K562 (cell line): ENCODE measurements at regions not wholly inside any gene's neighbourhood (a gene's known extent, or its start where the extent isn't known, plus 50 kb on each side); places are given as distances from the start of the nearest gene placed in this dataset.

Experiments used
- ATAC-seq: fragments of 200-7000 bp; cut with Tn5 transposase; 3 replicates; pipeline ENCODE4 v1.9.1; 2020; ENCODE audit warnings: moderate library complexity
- BruUV-seq: library from RNA; stranded (reverse); fragments of 400-500 nt; replicated peaks from 2 replicates; lab custom pipeline; 2021; lab: Mats Ljungman, UMichigan
- CTCF ChIA-PET: fragments of 300-600 bp; formaldehyde crosslinking; extraction: SDS; loops from one replicate; lab custom pipeline; 2021; ENCODE audit warnings: low intra/inter-chr PET ratio; lab: Yijun Ruan, JAX
- POLR2A ChIA-PET: fragments of 300-600, 350-650 bp; sonication (Branson Sonifier 250); formaldehyde crosslinking; extraction: SDS; loops from one replicate; lab custom pipeline; 2021; ENCODE audit warnings: antibody characterized with exemption, inconsistent platforms; lab: Yijun Ruan, JAX
- DNase-seq, 4 experiments: peaks; one replicate each; pipeline versions ENCODE4 v3.0.0 to v3.0.0-alpha.2; 2011 to 2018; ENCODE audit warnings: low spot score in 3 of 4, mixed read lengths in 3 of 4; ENCODE audit errors: extremely low read depth in 1 of 4
- FAIRE-seq: peaks from 2 replicates; lab custom pipeline; 2011; peaks lifted over from hg19 to GRCh38; lab: Jason Lieb, UNC
- H2AFZ ChIP-seq: 2 replicates; pipeline ENCODE4 v1.6.0; 2011; ENCODE audit warnings: low read depth, low read length, control low read depth, inconsistent platforms
- H3K27ac ChIP-seq: fragments of 200-600 bp; 3 replicates; pipeline ENCODE4 v1.8.0; 2011; ENCODE audit warnings: low read depth, mild to moderate bottlenecking, control low read depth, inconsistent platforms, low read length, moderate library complexity, mixed read lengths; ENCODE audit errors: extremely low read depth
- H3K27me3 ChIP-seq, 2 experiments: fragments of 300-600 bp in 1 of 2; 2 replicates in 1 of 2; 3 replicates in 1 of 2; pipeline versions ENCODE4 v1.6.0 to v1.8.0; 2011; ENCODE audit warnings: inconsistent platforms in 2 of 2, low read length in 2 of 2, mild to moderate bottlenecking in 1 of 2, mixed read lengths in 1 of 2, moderate library complexity in 1 of 2; ENCODE audit not compliant: control insufficient read depth in 2 of 2, insufficient read depth in 2 of 2
- H3K36me3 ChIP-seq: fragments of 300-600 bp; 3 replicates; pipeline ENCODE4 v1.8.0; 2011; ENCODE audit warnings: mild to moderate bottlenecking, low read length, inconsistent platforms; ENCODE audit not compliant: control insufficient read depth, insufficient read depth
- H3K4me1 ChIP-seq, 2 experiments: fragments of 200-600 bp in 1 of 2; replicated peaks in 1 of 2; 2 replicates in 1 of 2; 3 replicates in 1 of 2; pipeline versions ENCODE4 v1.5.1 to v1.8.0; 2011; ENCODE audit warnings: inconsistent platforms in 2 of 2, low read length in 2 of 2, mild to moderate bottlenecking in 1 of 2, mixed read lengths in 1 of 2, moderate library complexity in 1 of 2; ENCODE audit not compliant: control insufficient read depth in 2 of 2, insufficient read depth in 2 of 2
- H3K4me2 ChIP-seq: 2 replicates; pipeline ENCODE4 v1.6.1; 2011; ENCODE audit warnings: low read length, control low read depth, inconsistent platforms, mixed read lengths; ENCODE audit not compliant: insufficient read depth
- H3K4me3 ChIP-seq: fragments of 200-600 bp; sonication (generic), shearing (Covaris generic); 2 replicates; pipeline ENCODE4 v1.5.1; 2016; ENCODE audit warnings: control low read depth, inconsistent platforms
- H3K79me2 ChIP-seq: fragments of 200-600 bp; 3 replicates; pipeline ENCODE4 v1.8.0; 2011; ENCODE audit warnings: low read length, inconsistent platforms; ENCODE audit not compliant: control insufficient read depth, insufficient read depth
- H3K9ac ChIP-seq, 2 experiments: 2 replicates each; pipeline versions ENCODE4 v1.6.0 to v1.6.1; 2011; ENCODE audit warnings: low read depth in 2 of 2, low read length in 2 of 2, control low read depth in 1 of 2, inconsistent platforms in 1 of 2, mild to moderate bottlenecking in 1 of 2, mixed read lengths in 1 of 2; ENCODE audit not compliant: insufficient read depth in 1 of 2
- H3K9me1 ChIP-seq: one replicate; pipeline ENCODE4 v1.6.0; 2011; ENCODE audit warnings: inconsistent platforms, mild to moderate bottlenecking, low read length, moderate library complexity; ENCODE audit not compliant: control insufficient read depth, insufficient read depth
- H3K9me3 ChIP-seq: replicated peaks from 2 replicates; pipeline ENCODE4 v1.5.1; 2011; ENCODE audit warnings: low read depth, low read length, inconsistent platforms; ENCODE audit not compliant: control insufficient read depth, insufficient read depth
- H4K20me1 ChIP-seq: replicated peaks from 2 replicates; pipeline ENCODE4 v1.6.1; 2011; ENCODE audit warnings: low read length, inconsistent platforms, mixed read lengths; ENCODE audit not compliant: control insufficient read depth, insufficient read depth
- CSDE1 ChIP-seq, 2 experiments: fragments of 450-650 bp; IDR thresholded peaks; 2 replicates each; pipeline ENCODE4 v1.6.1; 2016; ENCODE audit warnings: mild to moderate bottlenecking in 1 of 2
- DIDO1 ChIP-seq: fragments of 450-650 bp; IDR thresholded peaks from 2 replicates; pipeline ENCODE4 v1.6.1; 2016; ENCODE audit warnings: low read depth, missing biosample characterization, missing genetic modification characterization
- LARP7 ChIP-seq: fragments of 450-650 bp; IDR thresholded peaks from 2 replicates; pipeline ENCODE4 v1.6.1; 2016
- MAFG ChIP-seq: fragments of 450-650 bp; conservative IDR thresholded peaks from 2 replicates; pipeline ENCODE4 v1.6.1; 2016; ENCODE audit warnings: missing genetic modification characterization, missing compliant biosample characterization
- NCOR1 ChIP-seq: fragments of 450-650 bp; IDR thresholded peaks from 2 replicates; pipeline ENCODE4 v1.6.1; 2016; ENCODE audit warnings: mild to moderate bottlenecking, moderate library complexity
- NR1H2 ChIP-seq: sonication (generic); formaldehyde crosslinking; IDR thresholded peaks from 2 replicates; pipeline ENCODE4 v1.4.0; 2020; ENCODE audit warnings: mild to moderate bottlenecking, missing genetic modification reagents
- NR2C1 ChIP-seq, 2 experiments: fragments of 450-650 bp; IDR thresholded peaks; 2 replicates each; pipeline ENCODE4 v1.6.1; 2017; ENCODE audit warnings: mild to moderate bottlenecking in 2 of 2, antibody characterized with exemption in 1 of 2, inconsistent platforms in 1 of 2, missing compliant biosample characterization in 1 of 2, missing genetic modification characterization in 1 of 2
- NR2C2 ChIP-seq, 2 experiments: fragments of 200-800 bp in 1 of 2; sonication (Bioruptor generic) in 1 of 2; sonication (generic) in 1 of 2; formaldehyde crosslinking in 1 of 2; IDR thresholded peaks; 2 replicates each; pipeline versions ENCODE4 v1.6.1 to v1.8.0; 2016 to 2022; ENCODE audit warnings: mild to moderate bottlenecking in 1 of 2, missing compliant biosample characterization in 1 of 2, missing genetic modification characterization in 1 of 2, missing genetic modification reagents in 1 of 2
- ZKSCAN8 ChIP-seq: fragments of 200-800 bp; sonication (Bioruptor generic); IDR thresholded peaks from 2 replicates; pipeline ENCODE4 v1.6.1; 2016; ENCODE audit warnings: missing genetic modification characterization, missing compliant biosample characterization
- ZNF277 ChIP-seq: fragments of 250-450 bp; sonication (Bioruptor Pico); IDR thresholded peaks from 2 replicates; pipeline ENCODE4 v1.8.0; 2022; ENCODE audit warnings: inconsistent platforms, mild to moderate bottlenecking, moderate library complexity, borderline replicate concordance
- ZNF511 ChIP-seq: sonication (generic); formaldehyde crosslinking; IDR thresholded peaks from 2 replicates; pipeline ENCODE4 v1.8.0; 2022; ENCODE audit warnings: mild to moderate bottlenecking, missing genetic modification reagents
- ZNF551 ChIP-seq: fragments of 250-450 bp; sonication (Bioruptor Pico); IDR thresholded peaks from 2 replicates; pipeline ENCODE4 v1.5.0; 2021; ENCODE audit warnings: mild to moderate bottlenecking, moderate library complexity
- ZSCAN32 ChIP-seq: fragments of 450-650 bp; formaldehyde crosslinking; IDR thresholded peaks from 2 replicates; pipeline ENCODE4 v1.4.0; 2020; ENCODE audit warnings: mild to moderate bottlenecking, moderate library complexity
- WGBS: fragments of 100-300 bp; shearing (Covaris generic); methylation state at CpG from one replicate; pipeline ENCODE4 v1.1.6; 2016; ENCODE audit warnings: low coverage, mixed read lengths; ENCODE audit not compliant: insufficient coverage; ENCODE audit errors: missing lambda C conversion rate; 5-methylcytosine and 5-hydroxymethylcytosine counted together
- in situ Hi-C: fragments of 300-500 bp; cut with MboI; formaldehyde crosslinking; loops from 4 replicates; pipeline ENCODE4 v1.15.0; 2018; ENCODE audit warnings: inconsistent platforms, mixed read lengths
- intact Hi-C: fragments of 100-400 bp; cut with micrococcal nuclease; formaldehyde crosslinking; loops from 2 replicates; pipeline ENCODE4 v1.14.2; 2022
- TF ChIP-seq, protein P1 (sequence below): sonication (generic); formaldehyde crosslinking; IDR thresholded peaks from 2 replicates; pipeline ENCODE4 v1.8.1; 2023; ENCODE audit warnings: missing genetic modification reagents, mild to moderate bottlenecking, borderline replicate concordance

DNA sequence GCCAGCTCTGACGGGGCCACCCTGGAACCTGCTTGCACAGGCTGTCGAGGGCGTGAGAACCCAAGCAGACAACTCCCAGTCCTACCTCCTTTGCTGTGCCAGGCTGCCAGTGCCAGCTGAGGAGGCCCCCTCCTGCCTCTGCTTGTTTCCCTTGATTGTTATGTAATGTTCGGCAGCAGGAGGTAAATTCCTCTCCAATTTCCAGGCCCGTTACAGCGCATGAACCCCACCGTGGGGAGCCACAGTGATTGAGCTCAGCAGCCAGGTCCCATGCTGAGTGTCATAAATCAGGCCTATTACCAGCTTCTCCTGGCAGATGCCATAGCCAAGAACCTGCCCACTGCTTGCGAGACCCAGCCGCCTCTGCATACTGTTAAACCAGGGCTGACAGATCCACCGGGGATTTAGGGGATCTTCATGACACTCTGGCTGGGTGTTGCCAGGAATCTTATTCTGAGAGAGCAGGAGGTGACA, 320.5 kb downstream of the DHX35 start (continued):
- TF ChIP-seq ZSCAN32 (CRISPR knock-in tag) (no peak), ZNF511 (CRISPR knock-in tag) (no peak), NCOR1 (no peak), NR1H2 (CRISPR knock-in tag) (no peak), CSDE1 (IDR thresholded peaks at IDR 0.05) (no peak), ZNF277 (CRISPR knock-in tag) (no peak), LARP7 (no peak)

- 2% methylated on average over 3 of the region's 3 CpGs for WGBS
- DNase-seq: peak in 1 of 4 experiments; percentile 1
- in situ Hi-C loops: no loop called here
- H3K27ac ChIP-seq: no peak overlapping the region
- POLR2A ChIA-PET: interaction anchor here (0.6 to 1.1 kb wide), 2 partner anchors 78 to 205 kb away, joined by 3 read pairs; no protein-coding TSS in a partner anchor
- H3K9me3 ChIP-seq: no peaks in the 10 kb centered on the region
- H3K9me1 ChIP-seq: no peaks in the 10 kb centered on the region
- H3K4me3 ChIP-seq: no peak overlapping the region
- no peak overlapping the region for H3K9ac ChIP-seq
- TF ChIP-seq ZNF551: no peak
- TF ChIP-seq NR2C2 (CRISPR knock-in tag; IDR thresholded peaks at IDR 0.05): no peak
- TF ChIP-seq NR2C2 (tag; IDR thresholded peaks at IDR 0.05): 0 out of 2 replicates have a peak, but pooled peaks have one; percentile 24
- TF ChIP-seq, protein P1, sequence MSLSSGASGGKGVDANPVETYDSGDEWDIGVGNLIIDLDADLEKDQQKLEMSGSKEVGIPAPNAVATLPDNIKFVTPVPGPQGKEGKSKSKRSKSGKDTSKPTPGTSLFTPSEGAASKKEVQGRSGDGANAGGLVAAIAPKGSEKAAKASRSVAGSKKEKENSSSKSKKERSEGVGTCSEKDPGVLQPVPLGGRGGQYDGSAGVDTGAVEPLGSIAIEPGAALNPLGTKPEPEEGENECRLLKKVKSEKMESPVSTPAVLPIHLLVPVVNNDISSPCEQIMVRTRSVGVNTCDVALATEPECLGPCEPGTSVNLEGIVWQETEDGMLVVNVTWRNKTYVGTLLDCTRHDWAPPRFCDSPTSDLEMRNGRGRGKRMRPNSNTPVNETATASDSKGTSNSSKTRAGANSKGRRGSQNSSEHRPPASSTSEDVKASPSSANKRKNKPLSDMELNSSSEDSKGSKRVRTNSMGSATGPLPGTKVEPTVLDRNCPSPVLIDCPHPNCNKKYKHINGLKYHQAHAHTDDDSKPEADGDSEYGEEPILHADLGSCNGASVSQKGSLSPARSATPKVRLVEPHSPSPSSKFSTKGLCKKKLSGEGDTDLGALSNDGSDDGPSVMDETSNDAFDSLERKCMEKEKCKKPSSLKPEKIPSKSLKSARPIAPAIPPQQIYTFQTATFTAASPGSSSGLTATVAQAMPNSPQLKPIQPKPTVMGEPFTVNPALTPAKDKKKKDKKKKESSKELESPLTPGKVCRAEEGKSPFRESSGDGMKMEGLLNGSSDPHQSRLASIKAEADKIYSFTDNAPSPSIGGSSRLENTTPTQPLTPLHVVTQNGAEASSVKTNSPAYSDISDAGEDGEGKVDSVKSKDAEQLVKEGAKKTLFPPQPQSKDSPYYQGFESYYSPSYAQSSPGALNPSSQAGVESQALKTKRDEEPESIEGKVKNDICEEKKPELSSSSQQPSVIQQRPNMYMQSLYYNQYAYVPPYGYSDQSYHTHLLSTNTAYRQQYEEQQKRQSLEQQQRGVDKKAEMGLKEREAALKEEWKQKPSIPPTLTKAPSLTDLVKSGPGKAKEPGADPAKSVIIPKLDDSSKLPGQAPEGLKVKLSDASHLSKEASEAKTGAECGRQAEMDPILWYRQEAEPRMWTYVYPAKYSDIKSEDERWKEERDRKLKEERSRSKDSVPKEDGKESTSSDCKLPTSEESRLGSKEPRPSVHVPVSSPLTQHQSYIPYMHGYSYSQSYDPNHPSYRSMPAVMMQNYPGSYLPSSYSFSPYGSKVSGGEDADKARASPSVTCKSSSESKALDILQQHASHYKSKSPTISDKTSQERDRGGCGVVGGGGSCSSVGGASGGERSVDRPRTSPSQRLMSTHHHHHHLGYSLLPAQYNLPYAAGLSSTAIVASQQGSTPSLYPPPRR: no peak
- no peak for TF ChIP-seq DIDO1 (tag)
- no peak for TF ChIP-seq ZKSCAN8 (CRISPR knock-in tag)
- no peak for TF ChIP-seq MAFG
- TF ChIP-seq NR2C1 (IDR thresholded peaks at IDR 0.05): peak; percentile 73
- TF ChIP-seq NR2C1 (tag; IDR thresholded peaks at IDR 0.05): 0 out of 2 replicates have a peak, but pooled peaks have one; percentile 56
- no TSS peak for BruUV-seq
- no peak overlapping the region for H3K4me2 ChIP-seq
- H3K4me1 ChIP-seq: no peaks in the 10 kb centered on the region
- no peaks in the 10 kb centered on the region for H3K36me3 ChIP-seq
- no peak for FAIRE-seq
- H2AFZ ChIP-seq: no peak overlapping the region
- ATAC-seq: no peak
- no peaks in the 10 kb centered on the region for H3K27me3 ChIP-seq
- 0 out of 2 replicates have a peak, but pooled peaks cover under 1% of the 10 kb centered on the region for H4K20me1 ChIP-seq
- H3K79me2 ChIP-seq: no peaks in the 10 kb centered on the region
- intact Hi-C loops: no loop called here
- CTCF ChIA-PET: no interaction called here
These were observed 318.7 kb downstream of the DHX35 start for GRCh38 chr20:39280875-39281274.
